Neural cell (in vitro differentiated cells): ENCODE measurements at regions not wholly inside any gene's neighbourhood (a gene's known extent, or its start where the extent isn't known, plus 50 kb on each side); places are given as distances from the start of the nearest gene placed in this dataset.

Source experiments
- CTCF ChIP-seq: fragments of 450-650 bp; IDR thresholded peaks from 2 replicates; pipeline ENCODE4 v1.5.1; 2014; ENCODE audit warnings: antibody characterized with exemption, mild to moderate bottlenecking, moderate library complexity; ENCODE audit not compliant: poor library complexity, severe bottlenecking
- POLR2AphosphoS5 ChIP-seq: IDR thresholded peaks from 2 replicates; pipeline ENCODE4 v1.6.1; 2012
- RAD21 ChIP-seq: fragments of 450-650 bp; conservative IDR thresholded peaks from 2 replicates; pipeline ENCODE4 v1.6.1; 2014; ENCODE audit warnings: antibody characterized with exemption, mild to moderate bottlenecking, moderate library complexity

- peak; percentile 65 for TF ChIP-seq CTCF
- peak; percentile 67 for TF ChIP-seq RAD21
- no peak for TF ChIP-seq POLR2AphosphoS5
These were observed 234.6 kb downstream of the TMEM114 start for GRCh38 chr16:8355675-8356074.
